Right renal pelvis (tissue), 4 donors: ENCODE measurements at regions not wholly inside any gene's neighbourhood (a gene's known extent, or its start where the extent isn't known, plus 50 kb on each side); places are given as distances from the start of the nearest gene placed in this dataset.

Experiments
- DNase-seq, 4 donors: peaks; one replicate each; pipeline ENCODE4 v3.0.0-alpha.2; 2013; ENCODE audit warnings: low read depth in 4 of 4, low spot score in 3 of 4, missing footprints in 1 of 4

- DNase-seq: no peak
Measured at GRCh38 chr3:57009802-57010201, 50.7 kb upstream of the SPATA12 start.

DNA sequence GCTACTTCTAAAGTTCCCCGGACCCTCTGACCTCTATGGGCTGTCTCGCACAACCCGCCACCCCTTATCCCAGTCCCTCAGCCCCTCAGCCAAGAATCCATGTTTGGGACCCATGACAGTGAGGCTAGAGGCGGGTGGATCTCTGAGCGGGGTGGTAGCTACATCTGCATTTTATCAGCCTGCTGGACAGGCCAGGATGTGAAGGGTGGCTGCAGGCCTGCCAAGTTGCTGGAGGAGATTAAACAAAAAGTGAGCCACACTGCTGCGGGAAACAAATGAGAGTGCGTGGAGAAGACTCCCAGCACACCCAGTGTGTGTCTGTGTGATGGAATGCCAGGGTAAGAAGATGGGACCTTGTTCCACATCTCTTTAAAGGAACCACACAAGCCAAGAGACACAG lies 51.1 kb upstream of the SPATA12 start:
- no peak for DNase-seq

DNA sequence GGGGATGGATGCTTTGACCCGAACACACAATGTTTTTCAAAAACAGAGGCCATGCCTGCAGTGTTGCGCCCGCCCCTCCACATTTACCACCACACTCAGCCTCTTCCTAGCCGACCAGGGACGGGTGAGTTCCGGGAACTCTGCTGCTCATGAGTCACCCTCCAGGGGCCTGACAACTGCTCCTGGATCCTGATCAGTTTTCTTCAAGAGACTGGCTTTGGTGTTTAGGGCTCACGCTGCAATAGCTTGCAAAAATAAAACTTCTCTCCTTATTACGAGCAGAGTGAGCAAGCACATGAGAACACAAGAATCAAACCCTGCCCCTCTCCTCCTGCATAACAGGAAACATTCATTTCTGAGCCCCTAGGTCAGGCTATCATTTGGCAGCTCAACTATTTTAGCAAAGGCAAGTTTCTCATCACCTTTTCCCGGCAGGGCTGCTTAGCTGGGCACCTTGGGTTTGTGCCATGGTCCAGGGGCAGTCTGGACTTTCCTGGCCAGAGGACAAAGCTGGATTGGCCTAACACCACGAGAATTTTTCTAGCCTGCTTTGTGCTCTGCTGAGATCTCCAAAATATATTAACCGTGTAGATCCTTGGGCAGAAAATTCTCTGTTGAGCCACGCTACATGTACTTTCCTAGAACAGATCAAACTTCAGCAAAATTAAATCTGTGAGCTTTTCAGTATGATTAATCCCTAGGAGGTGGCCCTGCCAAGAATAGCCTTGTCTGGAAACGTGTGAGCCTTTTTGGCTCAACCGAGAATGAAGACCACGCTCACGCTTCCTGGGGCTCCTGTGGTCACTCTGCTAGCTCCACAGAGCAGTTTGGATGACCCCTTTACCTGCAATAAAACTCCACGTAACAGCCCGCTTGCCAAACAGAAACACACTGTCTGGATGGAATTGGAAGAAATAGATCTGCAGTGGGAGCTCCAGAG lies 52.7 kb upstream of the SPATA12 start:
- DNase-seq: no peak

DNA sequence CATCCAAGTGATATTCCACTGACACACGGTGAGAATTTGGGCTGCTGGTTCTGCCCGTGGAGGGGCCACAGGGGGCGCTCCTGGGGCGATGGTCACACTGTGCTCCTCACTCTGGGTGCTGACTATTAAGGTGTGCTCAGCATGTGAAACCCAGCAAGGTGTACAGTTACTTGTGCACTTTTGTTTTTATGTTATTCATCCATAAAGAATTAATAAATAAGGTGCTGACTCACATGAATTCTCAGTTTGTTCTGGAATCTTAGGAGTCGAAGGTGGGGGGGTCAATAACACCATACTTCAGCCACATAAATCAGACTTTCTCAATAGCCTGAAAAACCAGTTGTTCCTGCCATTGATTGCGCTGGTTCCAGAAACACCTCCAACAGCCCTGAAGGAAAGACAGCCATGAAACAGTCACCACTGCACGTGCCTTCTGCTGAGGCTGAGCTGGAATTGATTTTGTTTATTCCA lies 53.5 kb upstream of the SPATA12 start:
- no peak for DNase-seq

DNA sequence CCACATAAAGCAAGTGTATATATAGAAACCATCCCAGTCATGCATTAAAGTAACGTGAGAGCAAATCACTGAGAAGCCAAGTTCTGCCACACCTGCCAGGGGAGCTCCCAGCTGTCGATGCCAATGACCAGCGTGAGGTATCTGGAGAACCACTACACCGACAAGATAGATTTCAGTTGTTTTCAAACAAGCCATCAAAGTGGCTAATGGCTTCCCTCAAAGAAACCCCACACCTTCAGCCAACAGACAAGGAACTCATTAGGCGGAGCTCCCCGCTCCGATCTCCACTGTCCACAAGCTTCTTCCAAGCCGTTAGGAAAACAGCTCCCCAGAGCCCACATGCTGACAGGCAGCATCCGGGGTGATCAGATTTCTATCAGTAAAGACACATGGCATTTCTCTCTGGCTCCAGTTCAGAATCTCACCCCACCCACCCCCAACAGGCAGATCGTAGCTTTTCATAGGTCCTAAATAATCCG lies 54.2 kb upstream of the SPATA12 start:
- no peak for DNase-seq

GRCh38 chr3:57004229-57004628 lies 56.2 kb upstream of the SPATA12 start:
- DNase-seq: no peak

- DNase-seq: no peak
Measured at GRCh38 chr3:57003676-57004075, 56.8 kb upstream of the SPATA12 start.

DNA sequence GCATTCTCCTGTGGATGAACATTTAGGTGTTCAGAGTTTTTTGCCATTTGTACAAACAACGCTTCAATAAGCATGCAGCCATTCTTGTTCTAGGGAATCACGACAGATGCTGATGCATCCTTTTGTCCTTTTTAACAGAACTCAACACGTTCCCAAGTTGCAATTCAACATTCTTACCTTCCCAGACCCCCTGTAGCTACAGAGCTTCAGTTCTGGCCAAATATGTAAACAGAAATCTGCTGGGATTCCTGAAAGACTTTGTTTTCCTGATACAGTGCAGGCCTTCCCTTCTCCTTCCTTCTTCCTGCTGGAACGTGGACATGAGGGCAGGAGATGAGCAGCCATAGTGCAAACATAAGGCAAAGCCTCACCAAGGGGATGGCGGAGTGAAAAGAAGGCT lies 59.1 kb upstream of the SPATA12 start:
- DNase-seq: no peak

- DNase-seq: no peak
Measured at GRCh38 chr3:57000012-57000411, 60.5 kb upstream of the SPATA12 start.

GRCh38 chr3:56999547-56999946 lies 60.9 kb upstream of the SPATA12 start:
- no peak for DNase-seq

GRCh38 chr3:56998076-56998529 lies 62.4 kb upstream of the SPATA12 start:
- no peak for DNase-seq

DNA sequence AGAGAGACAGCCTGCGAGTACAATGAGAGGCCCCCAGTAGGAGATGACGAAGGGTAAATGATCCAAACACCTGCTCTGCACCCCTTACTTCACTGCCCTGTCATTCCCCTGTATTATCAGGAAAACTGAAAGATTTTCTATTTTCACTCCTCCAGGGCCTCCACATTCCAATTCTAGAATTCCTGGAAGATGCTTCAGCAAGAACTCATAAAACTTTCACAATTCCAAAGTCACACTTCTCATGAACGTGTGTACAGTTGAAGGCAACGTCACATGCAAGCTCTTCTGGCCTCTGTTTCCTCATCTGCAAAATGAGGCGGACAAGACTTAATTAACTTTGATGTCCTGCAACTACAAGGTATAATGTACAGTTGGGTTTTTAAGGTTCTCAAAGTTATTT lies 62.8 kb upstream of the SPATA12 start:
- no peak for DNase-seq

DNA sequence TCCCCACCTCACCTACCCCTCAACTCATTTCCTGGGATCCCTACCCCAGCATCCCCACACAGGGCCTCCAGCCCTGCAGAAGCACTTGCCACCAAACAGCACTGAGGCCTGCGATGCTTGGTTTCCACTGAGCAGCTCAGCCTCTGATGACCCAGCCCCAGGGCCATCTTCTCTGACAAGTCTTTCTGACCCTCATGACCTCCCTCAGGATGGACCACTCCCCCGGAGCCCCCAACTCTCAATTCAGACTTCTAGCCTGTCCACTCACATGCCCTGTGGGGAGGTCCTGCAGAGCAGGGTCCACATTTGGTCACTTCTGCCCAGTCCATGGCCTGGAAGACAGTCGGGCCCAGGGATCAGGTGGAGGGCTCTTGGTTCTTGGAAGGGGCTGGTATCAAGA lies 63.4 kb upstream of the SPATA12 start:
- DNase-seq: no peak

- DNase-seq: no peak
Measured at GRCh38 chr3:56994391-56994790, 66.1 kb upstream of the SPATA12 start.

DNA sequence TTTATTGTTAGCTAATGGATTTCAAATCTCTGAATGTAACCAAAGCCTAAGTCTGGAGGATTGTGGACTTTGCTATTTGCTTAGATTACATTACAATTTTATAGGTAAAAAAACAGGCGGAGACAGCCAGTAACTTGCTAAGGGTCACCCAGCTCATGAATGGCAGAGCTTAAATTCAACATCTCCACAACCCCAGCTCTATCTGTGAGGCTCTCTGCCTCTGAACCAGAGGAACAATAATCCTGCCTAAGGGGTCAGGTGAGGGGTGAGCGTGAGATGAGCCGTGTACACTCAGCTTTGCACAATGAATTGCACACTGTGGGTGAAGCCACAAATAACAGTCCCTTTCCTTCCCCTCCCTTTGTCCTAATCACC lies 69.8 kb upstream of the SPATA12 start:
- DNase-seq: no peak

DNA sequence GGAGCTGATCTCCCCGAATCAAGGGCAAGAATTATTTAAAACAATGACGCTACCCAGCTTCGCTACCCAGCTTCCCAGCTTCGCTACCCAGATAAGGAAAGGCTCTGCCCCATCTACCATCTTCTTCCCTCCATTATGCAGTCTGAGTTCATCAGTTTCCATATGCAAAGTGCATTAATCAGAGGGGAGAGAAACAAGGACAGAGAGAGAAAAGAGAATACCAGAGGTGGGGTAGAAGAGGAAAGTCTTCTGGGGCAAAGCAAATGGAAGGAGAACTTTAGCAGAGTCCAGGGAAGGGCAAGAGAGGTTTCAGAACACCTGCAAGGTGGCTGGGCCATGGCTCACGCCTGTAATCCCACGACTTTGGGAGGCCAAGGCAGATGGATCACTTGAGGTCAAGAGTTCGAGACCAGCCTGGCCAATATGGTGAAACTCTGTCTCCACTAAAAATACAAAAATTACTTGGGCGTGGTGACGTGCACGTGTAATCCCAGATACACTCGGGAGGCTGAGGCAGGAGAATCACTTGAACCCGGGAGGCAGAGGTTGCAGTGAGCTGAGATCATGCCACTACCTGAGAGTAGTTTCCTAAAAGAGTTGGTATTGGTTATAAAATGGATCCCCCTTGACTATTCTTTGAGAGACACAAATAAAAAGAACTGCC lies 70.4 kb upstream of the SPATA12 start:
- DNase-seq: no peak

- DNase-seq: no peak
Measured at GRCh38 chr3:56989169-56989976, 71.1 kb upstream of the SPATA12 start.

DNA sequence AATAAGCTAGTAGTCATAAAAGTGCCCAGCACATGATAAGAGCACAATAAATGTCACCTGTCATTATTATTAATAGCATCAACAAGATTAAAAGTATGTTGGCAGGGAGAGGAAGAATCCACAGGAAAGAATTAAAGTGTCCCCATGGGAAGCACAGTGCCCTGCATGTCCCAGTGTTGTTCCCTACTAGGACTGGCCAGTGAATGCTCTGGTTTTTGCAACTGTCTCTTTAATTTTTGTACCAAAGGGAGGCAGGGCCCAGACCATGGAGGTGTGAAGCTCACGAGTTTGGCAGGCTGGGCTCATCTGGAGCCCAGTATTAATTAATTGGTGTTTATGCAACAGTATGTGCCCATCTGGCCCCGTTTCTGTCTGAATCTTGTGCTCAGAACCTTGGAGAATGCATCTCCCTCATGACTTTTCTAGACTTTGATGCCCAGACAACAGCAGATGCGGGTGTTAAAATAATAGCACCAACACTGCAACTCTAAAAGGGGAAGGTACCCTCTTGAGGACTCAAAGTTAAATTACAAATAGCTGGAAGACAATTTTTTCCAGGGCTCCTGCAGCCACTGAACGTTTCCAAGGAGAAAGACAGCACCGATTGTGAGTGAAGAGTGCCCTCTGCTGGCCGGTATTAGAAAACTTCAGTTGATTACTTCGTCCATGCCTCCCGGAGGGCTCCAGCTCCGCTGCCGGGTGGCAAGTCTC lies 71.9 kb upstream of the SPATA12 start:
- DNase-seq: peak; percentile 82 to 89 (median 86)

GRCh38 chr3:56987238-56987895 lies 73.1 kb upstream of the SPATA12 start:
- no peak for DNase-seq

DNA sequence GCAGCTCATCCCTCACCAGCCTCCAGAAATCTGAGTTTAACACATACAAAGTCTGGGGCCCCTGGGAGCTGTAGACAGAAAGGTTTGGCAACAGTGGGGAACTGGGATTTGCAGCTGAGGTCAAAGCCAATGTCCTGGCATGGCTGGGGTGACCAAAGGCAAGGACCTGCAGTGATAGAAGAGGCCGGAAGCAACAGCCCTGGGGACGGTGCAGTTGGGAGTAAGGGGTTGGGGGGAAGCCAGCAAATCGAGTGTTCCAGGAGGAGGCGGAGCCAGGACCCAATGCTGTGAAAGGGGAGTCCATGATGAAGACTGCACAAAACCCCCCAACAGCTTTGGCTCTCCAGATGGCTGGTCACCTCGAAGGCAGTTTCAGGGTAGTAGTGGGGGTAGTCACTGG lies 74.1 kb upstream of the SPATA12 start:
- DNase-seq: no peak
